GM21576 (cell line): ENCODE measurements at regions not wholly inside any gene's neighbourhood (a gene's known extent, or its start where the extent isn't known, plus 50 kb on each side); places are given as distances from the start of the nearest gene placed in this dataset.
"Not testable (repeated sequence)": the region's sequence is repeated elsewhere in the genome, so short reads cannot be mapped to it uniquely, and the experiment has no call there.

Source experiments
- ATAC-seq: cut with Tn5 transposase; IDR thresholded peaks from one replicate; pipeline ENCODE4 v1.9.1; 2021; ENCODE audit warnings: mild to moderate bottlenecking, moderate library complexity; ENCODE audit not compliant: unreplicated experiment

- no peak for ATAC-seq
Measured at GRCh38 chr1:48089356-48089891, 92.2 kb upstream of the TRABD2B start.

- no peak for ATAC-seq
Measured at GRCh38 chr1:48084826-48085225, 87.6 kb upstream of the TRABD2B start.

- ATAC-seq = no peak
Measured at GRCh38 chr1:48082271-48082962, 85.2 kb upstream of the TRABD2B start.

- ATAC-seq = no peak
Measured at GRCh38 chr1:48080331-48081255, 83.4 kb upstream of the TRABD2B start.

GRCh38 chr1:48079096-48079495 is 81.9 kb upstream of the TRABD2B start:
- ATAC-seq = no peak

- ATAC-seq = no peak
Measured at GRCh38 chr1:48077795-48078222, 80.6 kb upstream of the TRABD2B start.

- ATAC-seq = no peak
Measured at GRCh38 chr1:48076017-48076416, 78.8 kb upstream of the TRABD2B start.

- no peak for ATAC-seq
Measured at GRCh38 chr1:48073798-48074530, 76.8 kb upstream of the TRABD2B start.

GRCh38 chr1:48071513-48071912 is 74.3 kb upstream of the TRABD2B start:
- ATAC-seq = no peak

- ATAC-seq = no peak
Measured at GRCh38 chr1:48070396-48070750, 73.2 kb upstream of the TRABD2B start.

- no peak for ATAC-seq
Measured at GRCh38 chr1:48069662-48070395, 72.6 kb upstream of the TRABD2B start.

GRCh38 chr1:48068206-48068605 is 71.0 kb upstream of the TRABD2B start:
- no peak for ATAC-seq

- ATAC-seq = no peak
Measured at GRCh38 chr1:48066936-48067335, 69.8 kb upstream of the TRABD2B start.

GRCh38 chr1:48064693-48065092 is 67.5 kb upstream of the TRABD2B start:
- ATAC-seq = not testable (repeated sequence)

- ATAC-seq = no peak
Measured at GRCh38 chr1:48062353-48062752, 65.2 kb upstream of the TRABD2B start.

- ATAC-seq = peak; percentile 53
Measured at GRCh38 chr1:48061162-48062136, 64.3 kb upstream of the TRABD2B start.

GRCh38 chr1:48059289-48059688 is 62.1 kb upstream of the TRABD2B start:
- no peak for ATAC-seq

GRCh38 chr1:48058135-48059025 is 61.2 kb upstream of the TRABD2B start:
- no peak for ATAC-seq
